H1 (cell line): ENCODE measurements at regions not wholly inside any gene's neighbourhood (a gene's known extent, or its start where the extent isn't known, plus 50 kb on each side); places are given as distances from the start of the nearest gene placed in this dataset.

Experiments
- ATF3 ChIP-seq: IDR thresholded peaks from 2 replicates; pipeline ENCODE4 v1.6.1; 2011; ENCODE audit warnings: low read depth, mild to moderate bottlenecking, low read length; ENCODE audit not compliant: insufficient read depth
- BCL11A ChIP-seq, 2 experiments: IDR thresholded peaks; one replicate each; pipeline ENCODE4 v1.6.1; 2011; ENCODE audit warnings: low read depth in 2 of 2, low read length in 2 of 2, mild to moderate bottlenecking in 2 of 2
- KDM1A ChIP-seq: fragments of 200-600, 300-600 bp; sonication (generic); IDR thresholded peaks from 2 replicates; pipeline ENCODE4 v1.7.1; 2016; ENCODE audit warnings: mild to moderate bottlenecking, low read length, borderline replicate concordance
- RAD21 ChIP-seq, 2 experiments: IDR thresholded peaks in 1 of 2; conservative IDR thresholded peaks in 1 of 2; 2 replicates each; pipeline ENCODE4 v1.6.1; 2011; ENCODE audit warnings: low read depth in 2 of 2, low read length in 2 of 2, improper control_type of control experiment in 1 of 2, inconsistent platforms in 1 of 2, mild to moderate bottlenecking in 1 of 2, moderate library complexity in 1 of 2
- TEAD4 ChIP-seq: IDR thresholded peaks from 2 replicates; pipeline ENCODE4 v1.6.1; 2012; ENCODE audit warnings: low read depth, low read length, inconsistent platforms, mixed read lengths

- no peak for TF ChIP-seq ATF3
- no peak for TF ChIP-seq TEAD4
- TF ChIP-seq KDM1A = no peak
- TF ChIP-seq RAD21 (IDR thresholded peaks at IDR 0.05 in 1 of 2, conservative IDR thresholded peaks at IDR 0.05 in 1 of 2; ENCODE audit: low read depth in 2 of 2, low read length in 2 of 2) = no peak
- TF ChIP-seq BCL11A (IDR thresholded peaks at IDR 0.05; ENCODE audit: low read depth in 2 of 2, low read length in 2 of 2) = no peak
These were observed 849.4 kb upstream of the ADAMTS5 start (continued) for GRCh38 chr21:27816301-27816700.
